Ureter (tissue), 1 donor: ENCODE measurements at regions not wholly inside any gene's neighbourhood (a gene's known extent, or its start where the extent isn't known, plus 50 kb on each side); places are given as distances from the start of the nearest gene placed in this dataset.
"Not testable (repeated sequence)": the region's sequence is repeated elsewhere in the genome, so short reads cannot be mapped to it uniquely, and the experiment has no call there.

Experiments
- DNase-seq: peaks from one replicate; pipeline ENCODE4 v3.0.0-alpha.2; 2020; ENCODE audit warnings: low spot score
- donor health status: DM: yes; HTN: yes; CAD: no.

GRCh38 chr2:198628596-198628995 lies 824.2 kb downstream of the PLCL1 start:
- DNase-seq = no peak

GRCh38 chr2:198622986-198623730 lies 818.8 kb downstream of the PLCL1 start:
- DNase-seq = no peak

GRCh38 chr2:198615972-198616371 lies 811.6 kb downstream of the PLCL1 start:
- no peak for DNase-seq

GRCh38 chr2:198611201-198611600 lies 806.8 kb downstream of the PLCL1 start:
- DNase-seq = no peak

- DNase-seq = no peak
Observed at GRCh38 chr2:198604599-198604998, 800.2 kb downstream of the PLCL1 start.

- DNase-seq = not testable (repeated sequence)
Observed at GRCh38 chr2:198602986-198603385, 798.6 kb downstream of the PLCL1 start.

- no peak for DNase-seq
Observed at GRCh38 chr2:198597648-198598047, 793.3 kb downstream of the PLCL1 start.

- no peak for DNase-seq
Observed at GRCh38 chr2:198596985-198597384, 792.6 kb downstream of the PLCL1 start.

GRCh38 chr2:198595721-198596120 lies 791.3 kb downstream of the PLCL1 start:
- DNase-seq = no peak

- no peak for DNase-seq
Observed at GRCh38 chr2:198591586-198591985, 787.2 kb downstream of the PLCL1 start.

GRCh38 chr2:198587741-198588140 lies 783.3 kb downstream of the PLCL1 start:
- DNase-seq = no peak

- DNase-seq = no peak
Observed at GRCh38 chr2:198587240-198587639, 782.8 kb downstream of the PLCL1 start.

- DNase-seq = no peak
Observed at GRCh38 chr2:198571393-198571792, 767.0 kb downstream of the PLCL1 start.

- DNase-seq = no peak
Observed at GRCh38 chr2:198558176-198558575, 753.8 kb downstream of the PLCL1 start.

- no peak for DNase-seq
Observed at GRCh38 chr2:198546122-198546521, 741.7 kb downstream of the PLCL1 start.

GRCh38 chr2:198545411-198545810 lies 741.0 kb downstream of the PLCL1 start:
- no peak for DNase-seq

GRCh38 chr2:198544461-198544860 lies 740.1 kb downstream of the PLCL1 start:
- DNase-seq = no peak

GRCh38 chr2:198534756-198535155 lies 730.4 kb downstream of the PLCL1 start:
- DNase-seq = no peak

GRCh38 chr2:198525211-198525969 lies 721.0 kb downstream of the PLCL1 start:
- DNase-seq = no peak

GRCh38 chr2:198523710-198524109 lies 719.3 kb downstream of the PLCL1 start:
- DNase-seq = no peak

- no peak for DNase-seq
Observed at GRCh38 chr2:198518935-198519334, 714.5 kb downstream of the PLCL1 start.

GRCh38 chr2:198517976-198518375 lies 713.6 kb downstream of the PLCL1 start:
- DNase-seq = no peak

GRCh38 chr2:198508610-198509009 lies 704.2 kb downstream of the PLCL1 start:
- not testable (repeated sequence) for DNase-seq
